ENCODE measurements at regions not wholly inside any gene's neighbourhood (a gene's known extent, or its start where the extent isn't known, plus 50 kb on each side); places are given as distances from the start of the nearest gene placed in this dataset.

GRCh38 chr7:66558660-66559465 is 69.8 kb upstream of the KCTD7 start:
- TF ChIP-seq CTCF (IDR thresholded peaks at IDR 0.05; ENCODE audit: borderline replicate concordance, extremely low read depth, low read length, poor library complexity, severe bottlenecking) (no peak), EZH2 (IDR thresholded peaks at IDR 0.05; ENCODE audit: borderline replicate concordance, low read depth, low read length, severe bottlenecking) (no peak)

All from DND-41 (cell line).